GM23338 (cell line): ENCODE measurements at regions not wholly inside any gene's neighbourhood (a gene's known extent, or its start where the extent isn't known, plus 50 kb on each side); places are given as distances from the start of the nearest gene placed in this dataset.

ENCODE experiments used
- ATAC-seq: fragments of 200-7000 bp; cut with Tn5 transposase; 3 replicates; pipeline ENCODE4 v1.9.1; 2020
- DNase-seq: peaks from one replicate; pipeline ENCODE4 v3.0.0-alpha.2; 2015; ENCODE audit warnings: low spot score
- H2AFZ ChIP-seq: fragments of 200-600 bp; sonication (generic); 2 replicates; pipeline ENCODE4 v1.8.0; 2016; ENCODE audit warnings: antibody characterized with exemption, mild to moderate bottlenecking, moderate library complexity
- H3F3A ChIP-seq: fragments of 200-600 bp; sonication (generic); replicated peaks from 2 replicates; pipeline ENCODE4 v1.8.0; 2017; ENCODE audit warnings: antibody characterized with exemption, mixed run types, low read depth
- H3K27ac ChIP-seq: fragments of 200-600 bp; sonication (generic); 2 replicates; pipeline ENCODE4 v1.6.1; 2016; ENCODE audit warnings: low read depth
- H3K27me3 ChIP-seq: fragments of 200-600 bp; sonication (generic); 2 replicates; pipeline ENCODE4 v1.8.0; 2016; ENCODE audit warnings: mild to moderate bottlenecking, mixed run types, moderate library complexity; ENCODE audit not compliant: insufficient read depth
- H3K36me3 ChIP-seq: fragments of 200-600 bp; sonication (generic); 2 replicates; pipeline ENCODE4 v1.8.0; 2016; ENCODE audit warnings: mild to moderate bottlenecking; ENCODE audit not compliant: insufficient read depth
- H3K4me1 ChIP-seq: fragments of 200-600 bp; sonication (generic); 2 replicates; pipeline ENCODE4 v1.8.0; 2016; ENCODE audit warnings: mild to moderate bottlenecking, moderate library complexity; ENCODE audit not compliant: insufficient read depth
- H3K4me2 ChIP-seq: fragments of 200-600 bp; sonication (generic); 2 replicates; pipeline ENCODE4 v1.7.1; 2017; ENCODE audit warnings: mixed run types
- H3K4me3 ChIP-seq: fragments of 200-600 bp; sonication (generic); 2 replicates; pipeline ENCODE4 v1.6.1; 2016; ENCODE audit warnings: mixed run types
- H3K79me2 ChIP-seq: fragments of 200-600 bp; sonication (generic); replicated peaks from 2 replicates; pipeline ENCODE4 v1.8.0; 2017; ENCODE audit warnings: mild to moderate bottlenecking; ENCODE audit not compliant: insufficient read depth
- H3K9me2 ChIP-seq: fragments of 200-600 bp; sonication (generic); 2 replicates; pipeline ENCODE4 v1.8.0; 2017; ENCODE audit not compliant: insufficient read depth
- H4K20me1 ChIP-seq: fragments of 200-600 bp; sonication (generic); replicated peaks from 2 replicates; pipeline ENCODE4 v1.8.0; 2017; ENCODE audit warnings: mild to moderate bottlenecking; ENCODE audit not compliant: insufficient read depth
- H3K27ac Mint-ChIP-seq: 2 replicates; pipeline ENCODE4 v1.8.0; 2020; ENCODE audit warnings: inconsistent platforms, mild to moderate bottlenecking, moderate library complexity, mixed read lengths
- H3K27me3 Mint-ChIP-seq: 3 replicates; pipeline ENCODE4 v1.8.0; 2022; ENCODE audit warnings: low read depth, mild to moderate bottlenecking, moderate library complexity, mixed read lengths, inconsistent platforms; ENCODE audit not compliant: insufficient read depth, poor library complexity
- H3K36me3 Mint-ChIP-seq: 3 replicates; pipeline ENCODE4 v1.8.0; 2021; ENCODE audit warnings: low read depth, mild to moderate bottlenecking, inconsistent platforms, moderate library complexity, mixed read lengths
- H3K4me1 Mint-ChIP-seq: 3 replicates; pipeline ENCODE4 v1.8.0; 2020; ENCODE audit warnings: mild to moderate bottlenecking, inconsistent platforms, mixed read lengths
- H3K4me3 Mint-ChIP-seq: 3 replicates; pipeline ENCODE4 v1.8.0; 2021; ENCODE audit warnings: moderate library complexity, mild to moderate bottlenecking, inconsistent platforms, mixed read lengths
- H3K9me3 Mint-ChIP-seq: 3 replicates; pipeline ENCODE4 v1.8.0; 2020; ENCODE audit warnings: moderate library complexity, mild to moderate bottlenecking, inconsistent platforms, mixed read lengths
- CREB1 ChIP-seq: fragments of 250-450 bp; sonication (Bioruptor Pico); IDR thresholded peaks from 2 replicates; pipeline ENCODE4 v1.5.0; 2020; ENCODE audit warnings: low read depth, mild to moderate bottlenecking, moderate library complexity
- ETS1 ChIP-seq: IDR thresholded peaks from 2 replicates; pipeline ENCODE4 v1.6.1; 2016; ENCODE audit warnings: antibody characterized with exemption
- EZH2 ChIP-seq: fragments of 200-600 bp; sonication (generic); IDR thresholded peaks from one replicate; pipeline ENCODE4 v1.8.0; 2017; ENCODE audit warnings: antibody characterized with exemption, mild to moderate bottlenecking, low read depth; ENCODE audit not compliant: unreplicated experiment
- NANOG ChIP-seq: IDR thresholded peaks from 2 replicates; pipeline ENCODE4 v1.6.1; 2016; ENCODE audit warnings: antibody characterized with exemption, borderline replicate concordance
- REST ChIP-seq: IDR thresholded peaks from one replicate; pipeline ENCODE4 v1.6.1; 2018; ENCODE audit warnings: antibody characterized with exemption; ENCODE audit not compliant: unreplicated experiment
- STAT1 ChIP-seq: IDR thresholded peaks from one replicate; pipeline ENCODE4 v1.6.1; 2016; ENCODE audit warnings: antibody characterized with exemption; ENCODE audit not compliant: unreplicated experiment
- ZNF462 ChIP-seq: fragments of 250-450 bp; sonication (Bioruptor Pico); IDR thresholded peaks from 2 replicates; pipeline ENCODE4 v1.5.0; 2020; ENCODE audit warnings: mild to moderate bottlenecking, moderate library complexity

- no peak for TF ChIP-seq ZNF462 (CRISPR knock-in tag)
- no peak for TF ChIP-seq NANOG
- TF ChIP-seq ETS1 = no peak
Observed at GRCh38 chr2:8039732-8040131, 642.1 kb upstream of the ID2 start (continued).

- Histone ChIP-seq H4K20me1 (no peaks in the 10 kb centered on the region), H3K27ac (no peak overlapping the region), H3K4me3 (no peak overlapping the region), H2AFZ (no peak overlapping the region), H3K36me3 (no peaks in the 10 kb centered on the region), H3K4me1 (no peaks in the 10 kb centered on the region), H3K79me2 (no peaks in the 10 kb centered on the region), H3K4me2 (no peak overlapping the region), H3F3A (no peaks in the 10 kb centered on the region), H3K9me2 (peaks cover 27% of the 10 kb centered on the region; the same call in 1 of the 2 replicates), H3K27me3 (no peaks in the 10 kb centered on the region)
- no peak overlapping the region for H3K4me3 Mint-ChIP-seq
- peaks cover 8% of the 10 kb centered on the region for H3K27me3 Mint-ChIP-seq
- ATAC-seq (no peak), DNase-seq (no peak)
- peaks cover 11% of the 10 kb centered on the region; the same call in 2 of the 3 replicates for H3K36me3 Mint-ChIP-seq
- H3K27ac Mint-ChIP-seq = no peak overlapping the region
- H3K9me3 Mint-ChIP-seq = peaks cover 18% of the 10 kb centered on the region
- no peaks in the 10 kb centered on the region; the same call in 2 of the 3 replicates for H3K4me1 Mint-ChIP-seq
- no peak for TF ChIP-seq EZH2
- TF ChIP-seq STAT1 = no peak
- TF ChIP-seq REST = no peak
- no peak for TF ChIP-seq CREB1 (CRISPR knock-in tag)
- no peak for TF ChIP-seq NANOG
Observed at GRCh38 chr2:8043295-8043694, 638.6 kb upstream of the ID2 start.
